HEK293 (cell line): ENCODE measurements at regions not wholly inside any gene's neighbourhood (a gene's known extent, or its start where the extent isn't known, plus 50 kb on each side); places are given as distances from the start of the nearest gene placed in this dataset.

Source experiments
- ZBTB10 ChIP-seq: fragments of 450-650 bp; formaldehyde crosslinking; IDR thresholded peaks from 2 replicates; pipeline ENCODE4 v1.5.1; 2016; ENCODE audit warnings: missing biosample characterization, missing genetic modification characterization
- ZNF138 ChIP-seq: fragments of 450-650 bp; formaldehyde crosslinking; IDR thresholded peaks from 2 replicates; pipeline ENCODE4 v1.5.1; 2016; ENCODE audit warnings: missing biosample characterization, missing genetic modification characterization, borderline replicate concordance
- ZNF335 ChIP-seq: fragments of 450-650 bp; formaldehyde crosslinking; conservative IDR thresholded peaks from 2 replicates; pipeline ENCODE4 v1.5.1; 2016; ENCODE audit warnings: missing biosample characterization, missing genetic modification characterization
- ZNF629 ChIP-seq: fragments of 450-650 bp; formaldehyde crosslinking; IDR thresholded peaks from 2 replicates; pipeline ENCODE4 v1.5.1; 2017; ENCODE audit warnings: missing biosample characterization, missing genetic modification characterization

- TF ChIP-seq ZNF335: no peak
- no peak for TF ChIP-seq ZBTB10
- TF ChIP-seq ZNF138 (tag by site-specific recombination): no peak
- no peak for TF ChIP-seq ZNF629
Observed at GRCh38 chr1:69233463-69233862, 334.3 kb upstream of the LRRC7 start.
